OCI-LY7 (cell line): ENCODE measurements at regions not wholly inside any gene's neighbourhood (a gene's known extent, or its start where the extent isn't known, plus 50 kb on each side); places are given as distances from the start of the nearest gene placed in this dataset.

ENCODE experiments used
- EZH2phosphoT487 ChIP-seq: fragments of 200-600 bp; sonication (generic); IDR thresholded peaks from 2 replicates; pipeline ENCODE4 v1.6.1; 2018; ENCODE audit warnings: low read depth, borderline replicate concordance, mild to moderate bottlenecking, mixed run types, antibody characterized with exemption, low read length, moderate library complexity, mixed read lengths
- TF ChIP-seq, protein P1 (sequence below): fragments of 200-600 bp; sonication (generic); conservative IDR thresholded peaks from 2 replicates; pipeline ENCODE4 v1.5.1; 2014; ENCODE audit warnings: mild to moderate bottlenecking, antibody characterized with exemption, low read length, moderate library complexity, mixed read lengths

DNA sequence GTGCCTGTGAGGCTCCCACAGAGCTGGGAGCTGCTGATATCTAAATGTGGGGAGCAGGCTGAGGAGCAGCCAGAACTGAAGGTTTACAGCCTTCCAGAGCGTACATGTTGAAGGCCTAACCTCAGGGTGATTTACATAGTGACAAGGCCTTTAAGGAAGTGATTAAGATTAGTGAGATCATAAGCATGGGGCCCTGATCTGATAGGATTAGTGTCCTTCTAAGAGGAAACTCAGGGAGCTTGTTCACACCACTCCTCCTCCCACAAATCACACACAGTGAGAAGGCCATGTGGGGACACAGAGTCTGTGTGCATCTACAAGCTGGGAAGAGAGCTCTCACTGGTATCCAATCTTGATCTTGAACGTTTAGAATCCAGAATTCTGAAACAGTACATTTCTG, 92.3 kb upstream of the NBPF6 start:
- TF ChIP-seq, protein P1, sequence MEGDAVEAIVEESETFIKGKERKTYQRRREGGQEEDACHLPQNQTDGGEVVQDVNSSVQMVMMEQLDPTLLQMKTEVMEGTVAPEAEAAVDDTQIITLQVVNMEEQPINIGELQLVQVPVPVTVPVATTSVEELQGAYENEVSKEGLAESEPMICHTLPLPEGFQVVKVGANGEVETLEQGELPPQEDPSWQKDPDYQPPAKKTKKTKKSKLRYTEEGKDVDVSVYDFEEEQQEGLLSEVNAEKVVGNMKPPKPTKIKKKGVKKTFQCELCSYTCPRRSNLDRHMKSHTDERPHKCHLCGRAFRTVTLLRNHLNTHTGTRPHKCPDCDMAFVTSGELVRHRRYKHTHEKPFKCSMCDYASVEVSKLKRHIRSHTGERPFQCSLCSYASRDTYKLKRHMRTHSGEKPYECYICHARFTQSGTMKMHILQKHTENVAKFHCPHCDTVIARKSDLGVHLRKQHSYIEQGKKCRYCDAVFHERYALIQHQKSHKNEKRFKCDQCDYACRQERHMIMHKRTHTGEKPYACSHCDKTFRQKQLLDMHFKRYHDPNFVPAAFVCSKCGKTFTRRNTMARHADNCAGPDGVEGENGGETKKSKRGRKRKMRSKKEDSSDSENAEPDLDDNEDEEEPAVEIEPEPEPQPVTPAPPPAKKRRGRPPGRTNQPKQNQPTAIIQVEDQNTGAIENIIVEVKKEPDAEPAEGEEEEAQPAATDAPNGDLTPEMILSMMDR: no peak
- TF ChIP-seq EZH2phosphoT487: no peak
